A549 (cell line): ENCODE measurements at regions not wholly inside any gene's neighbourhood (a gene's known extent, or its start where the extent isn't known, plus 50 kb on each side); places are given as distances from the start of the nearest gene placed in this dataset.

Source experiments
- CBX8 ChIP-seq: fragments of 200-600 bp; sonication (generic); IDR thresholded peaks from 2 replicates; pipeline ENCODE4 v1.6.1; 2016
- CHD4 ChIP-seq: fragments of 200-600 bp; sonication (generic); IDR thresholded peaks from 2 replicates; pipeline ENCODE4 v1.6.1; 2016; ENCODE audit warnings: antibody characterized with exemption, mild to moderate bottlenecking, borderline replicate concordance
- CTCF ChIP-seq: fragments of >200 bp; sonication (Bioruptor Twin); formaldehyde crosslinking; IDR thresholded peaks from 3 replicates; pipeline ENCODE4 v1.5.1; 2016
- HMGXB4 ChIP-seq: fragments of 250-450 bp; sonication (Bioruptor Pico); IDR thresholded peaks from 2 replicates; pipeline ENCODE4 v1.5.0; 2021; ENCODE audit warnings: mild to moderate bottlenecking, moderate library complexity, borderline replicate concordance
- JUN ChIP-seq, 2 experiments: fragments of >200 bp; sonication (Bioruptor Twin); formaldehyde crosslinking; IDR thresholded peaks; 2 replicates in 1 of 2; 3 replicates in 1 of 2; pipeline ENCODE4 v1.6.1; 2016 to 2017
- MAFK ChIP-seq: fragments of 450-650 bp; IDR thresholded peaks from 2 replicates; pipeline ENCODE4 v1.6.1; 2014; ENCODE audit not compliant: partially characterized antibody
- MAX ChIP-seq: IDR thresholded peaks from 2 replicates; pipeline ENCODE4 v1.6.1; 2012
- POLR2A ChIP-seq: IDR thresholded peaks from 2 replicates; pipeline ENCODE4 v1.6.1; 2012; ENCODE audit warnings: mild to moderate bottlenecking, low read length
- POLR2AphosphoS2 ChIP-seq: conservative IDR thresholded peaks from 2 replicates; pipeline ENCODE4 v1.6.1; 2012; ENCODE audit warnings: low read length, improper control_type of control experiment, inconsistent platforms
- SMC3 ChIP-seq: fragments of >200 bp; sonication (Bioruptor Twin); formaldehyde crosslinking; IDR thresholded peaks from 3 replicates; pipeline ENCODE4 v1.6.1; 2018; ENCODE audit warnings: inconsistent platforms
- USF2 ChIP-seq: fragments of 450-650 bp; IDR thresholded peaks from 2 replicates; pipeline ENCODE4 v1.6.1; 2014; ENCODE audit warnings: antibody characterized with exemption

- TF ChIP-seq POLR2A (no peak), HMGXB4 (CRISPR knock-in tag) (no peak), JUN (IDR thresholded peaks at IDR 0.05) (no peak), POLR2AphosphoS2 (no peak), CTCF (no peak), MAX (no peak), CBX8 (no peak), USF2 (no peak), CHD4 (no peak), SMC3 (no peak), MAFK (no peak)
These were observed 1308.0 kb downstream of the CDH11 start for GRCh38 chr16:63813862-63814261.
